B cell (primary cell): ENCODE measurements at regions not wholly inside any gene's neighbourhood (a gene's known extent, or its start where the extent isn't known, plus 50 kb on each side); places are given as distances from the start of the nearest gene placed in this dataset.

Source experiments
- ATAC-seq: fragments of 200-7000 bp; cut with Tn5 transposase; one replicate; pipeline ENCODE4 v1.10.0; 2021; ENCODE audit warnings: low read depth, mild to moderate bottlenecking, moderate number of reproducible peaks, moderate library complexity
- CTCF ChIA-PET: fragments of 350-600 bp; sonication (Branson Sonifier 250); formaldehyde crosslinking; loops from one replicate; lab custom pipeline; 2021; ENCODE audit warnings: antibody characterized with exemption, inconsistent platforms; lab: Charles Lee
- POLR2A ChIA-PET: fragments of 350-600 bp; sonication (Branson Sonifier 250); formaldehyde crosslinking; loops from one replicate; lab custom pipeline; 2021; ENCODE audit warnings: antibody characterized with exemption; lab: Charles Lee
- DNase-seq: peaks from one replicate; pipeline ENCODE4 v3.0.0; 2013
- H2AFZ ChIP-seq: 2 replicates; pipeline ENCODE4 v1.6.1; 2012; ENCODE audit warnings: mild to moderate bottlenecking, low read depth, low read length; ENCODE audit not compliant: insufficient read depth, poor library complexity, severe bottlenecking
- H3K27ac ChIP-seq, 2 donors: 1 replicate in 1 of 2; 2 replicates in 1 of 2; pipeline ENCODE4 v1.5.1; 2012 to 2013; ENCODE audit warnings: low read length in 2 of 2, mild to moderate bottlenecking in 2 of 2, moderate library complexity in 1 of 2
- H3K27me3 ChIP-seq, 4 experiments: fragments of 200-600 bp in 1 of 4; sonication (generic) in 1 of 4; replicated peaks in 1 of 4; 1 replicate in 2 of 4; 2 replicates in 2 of 4; pipeline versions ENCODE4 v1.6.1 to v1.7.0; 2013 to 2016; ENCODE audit warnings: low read length in 3 of 4, mild to moderate bottlenecking in 2 of 4, mixed read lengths in 1 of 4, moderate library complexity in 1 of 4; ENCODE audit not compliant: insufficient read depth in 4 of 4, control insufficient read depth in 3 of 4; ENCODE audit errors: control extremely low read depth in 1 of 4
- H3K36me3 ChIP-seq, 2 experiments: replicated peaks in 1 of 2; 1 replicate in 1 of 2; 2 replicates in 1 of 2; pipeline versions ENCODE4 v1.6.1 to v1.7.1; 2013; ENCODE audit warnings: low read length in 1 of 2; ENCODE audit not compliant: insufficient read depth in 2 of 2, control insufficient read depth in 1 of 2; ENCODE audit errors: control extremely low read depth in 1 of 2, extremely low read depth in 1 of 2
- H3K4me1 ChIP-seq, 2 donors: fragments of 200-600 bp in 1 of 2; sonication (generic) in 1 of 2; 1 replicate in 1 of 2; 2 replicates in 1 of 2; pipeline versions ENCODE4 v1.5.1 to v1.6.1; 2013 to 2017; ENCODE audit warnings: low read length in 2 of 2; ENCODE audit not compliant: control insufficient read depth in 2 of 2, insufficient read depth in 2 of 2
- H3K4me2 ChIP-seq: replicated peaks from 2 replicates; pipeline ENCODE3; 2012; ENCODE audit warnings: mild to moderate bottlenecking, low read depth, low read length; ENCODE audit not compliant: poor library complexity, severe bottlenecking
- H3K4me3 ChIP-seq, 5 experiments: fragments of 200-600 bp in 1 of 5; sonication (generic) in 1 of 5; 1 replicate in 3 of 5; 2 replicates in 2 of 5; pipeline versions ENCODE4 v1.5.1 to v1.7.0; 2011 to 2016; ENCODE audit warnings: low read length in 4 of 5, mild to moderate bottlenecking in 4 of 5, low read depth in 2 of 5, control low read depth in 1 of 5, moderate library complexity in 1 of 5; ENCODE audit not compliant: insufficient read depth in 1 of 5; ENCODE audit errors: control extremely low read depth in 1 of 5, extremely low read depth in 1 of 5
- H3K79me2 ChIP-seq: fragments of 200-600 bp; sonication (generic); one replicate; pipeline ENCODE4 v1.6.0; 2016; ENCODE audit warnings: low read length; ENCODE audit not compliant: control insufficient read depth, insufficient read depth
- H3K9ac ChIP-seq: fragments of 200-600 bp; sonication (generic); 2 replicates; pipeline ENCODE4 v1.6.1; 2017; ENCODE audit warnings: mild to moderate bottlenecking, low read length, moderate library complexity
- H3K9me3 ChIP-seq, 3 donors: one replicate each; pipeline versions ENCODE4 v1.6.1 to v1.7.1; 2013; ENCODE audit warnings: low read length in 2 of 3; ENCODE audit not compliant: control insufficient read depth in 2 of 3, insufficient read depth in 1 of 3; ENCODE audit errors: control extremely low read depth in 1 of 3
- H4K20me1 ChIP-seq: 2 replicates; pipeline ENCODE4 v1.6.0; 2012; ENCODE audit warnings: mild to moderate bottlenecking, low read length; ENCODE audit not compliant: insufficient read depth, control insufficient read depth, poor library complexity, severe bottlenecking
- H3K27ac Mint-ChIP-seq: one replicate; pipeline ENCODE4 v1.8.0; 2021; ENCODE audit warnings: mixed read lengths
- H3K27me3 Mint-ChIP-seq: one replicate; pipeline ENCODE4 v1.8.0; 2021; ENCODE audit warnings: mixed read lengths
- H3K4me1 Mint-ChIP-seq: one replicate; pipeline ENCODE4 v1.8.0; 2021; ENCODE audit warnings: mixed read lengths
- H3K4me3 Mint-ChIP-seq: one replicate; pipeline ENCODE4 v1.8.0; 2021; ENCODE audit warnings: mixed read lengths
- H3K9me3 Mint-ChIP-seq: one replicate; pipeline ENCODE4 v1.8.0; 2022; ENCODE audit warnings: mixed read lengths; ENCODE audit not compliant: insufficient read depth
- CTCF ChIP-seq: fragments of 200-600 bp; IDR thresholded peaks from one replicate; pipeline ENCODE4 v1.8.0; 2022; ENCODE audit warnings: antibody characterized with exemption, mild to moderate bottlenecking
- EZH2 ChIP-seq: IDR thresholded peaks from 2 replicates; pipeline ENCODE4 v1.6.1; 2012; ENCODE audit warnings: borderline replicate concordance, low read depth, mild to moderate bottlenecking, moderate library complexity, low read length; ENCODE audit not compliant: insufficient read depth, poor library complexity, severe bottlenecking
- WGBS: methylation state at CpG from one replicate; pipeline ENCODE4 v1.1.5; 2013; ENCODE audit warnings: missing lambda C conversion rate; ENCODE audit not compliant: insufficient coverage; 5-methylcytosine and 5-hydroxymethylcytosine counted together
- intact Hi-C: fragments of 100-400 bp; cut with micrococcal nuclease; formaldehyde crosslinking; loops from one replicate; pipeline ENCODE4 v1.10.0; 2022

- DNase-seq (no peak), ATAC-seq (no peak)
- Histone ChIP-seq H3K79me2 (no peaks in the 10 kb centered on the region), H3K4me3 (no peak overlapping the region), H3K4me1 (no peaks in the 10 kb centered on the region), H3K9ac (no peak overlapping the region), H3K9me3 (no peaks in the 10 kb centered on the region), H3K27ac (no peak overlapping the region), H4K20me1 (no peaks in the 10 kb centered on the region), H3K36me3 (no peaks in the 10 kb centered on the region), H3K4me2 (no peak overlapping the region), H3K27me3 (peaks cover 0 to 4% (median 0%) of the 10 kb centered on the region in 4 experiments), H2AFZ (no peak overlapping the region)
- Mint-ChIP-seq H3K4me3 (no peak overlapping the region), H3K9me3 (no peaks in the 10 kb centered on the region), H3K27me3 (peaks cover 32% of the 10 kb centered on the region), H3K27ac (no peak overlapping the region), H3K4me1 (no peaks in the 10 kb centered on the region)
- WGBS: 26% methylated on average over 2 of the region's 6 CpGs
- CTCF ChIA-PET: no interaction called here
- POLR2A ChIA-PET: no interaction called here
- intact Hi-C loops: no loop called here
- TF ChIP-seq CTCF (no peak), EZH2 (no peak)
Measured at GRCh38 chr11:115751243-115752015, 247.2 kb upstream of the CADM1 start.
